Skin of body (tissue), 2 donors: ENCODE measurements at regions not wholly inside any gene's neighbourhood (a gene's known extent, or its start where the extent isn't known, plus 50 kb on each side); places are given as distances from the start of the nearest gene placed in this dataset. TPM values are rescaled to one million over a fixed set of nuclear protein-coding genes. Genes with fewer than 3 reads are reported as not detected.

Experiments
- DNase-seq: peaks from one replicate; lab custom pipeline; 2025; lab: John Stamatoyannopoulos, UW
- small RNA-seq: library from RNA; depleted of rRNA; stranded (forward); fragments of <200 nt; gene quantifications from one replicate; pipeline ENCODE3, GENCODE V24; 2014; ENCODE audit warnings: low replicate concordance

- no peak for DNase-seq
Observed at GRCh38 chr10:31263903-31264302, 55.1 kb upstream of the ZEB1 start.

GRCh38 chr10:31268444-31269303, 50.3 kb upstream of the ZEB1 start:
- no peak for DNase-seq

Small RNA genes lying in the stretch of these regions (small RNA-seq; reads per million reads assigned to genes)
- gene RNA5SP309: not detected
